Left renal pelvis (tissue), 4 donors: ENCODE measurements at regions not wholly inside any gene's neighbourhood (a gene's known extent, or its start where the extent isn't known, plus 50 kb on each side); places are given as distances from the start of the nearest gene placed in this dataset.

Experiments used
- DNase-seq, 4 donors: peaks; one replicate each; pipeline ENCODE4 v3.0.0-alpha.2; 2013; ENCODE audit warnings: low read depth in 4 of 4, low spot score in 3 of 4

- no peak for DNase-seq
These were observed 152.4 kb downstream of the TOMM20 start for GRCh38 chr1:234975941-234976860.

- no peak for DNase-seq
These were observed 153.3 kb downstream of the TOMM20 start for GRCh38 chr1:234975122-234975940.

- no peak for DNase-seq
These were observed 155.0 kb downstream of the TOMM20 start for GRCh38 chr1:234973426-234974250.

GRCh38 chr1:234972411-234973191 lies 156.0 kb downstream of the TOMM20 start:
- no peak for DNase-seq

GRCh38 chr1:234971586-234972297 lies 156.9 kb downstream of the TOMM20 start:
- DNase-seq, result no peak

GRCh38 chr1:234970731-234971476 lies 157.7 kb downstream of the TOMM20 start:
- DNase-seq, result peak in 1 of 4 donors; percentile 82

GRCh38 chr1:234970401-234970730 lies 158.3 kb downstream of the TOMM20 start:
- no peak for DNase-seq

GRCh38 chr1:234969581-234970400 lies 158.8 kb downstream of the TOMM20 start:
- DNase-seq, result no peak

- DNase-seq, result no peak
These were observed 159.6 kb downstream of the TOMM20 start for GRCh38 chr1:234969011-234969441.

- DNase-seq, result no peak
These were observed 160.2 kb downstream of the TOMM20 start for GRCh38 chr1:234968451-234968850.

- no peak for DNase-seq
These were observed 161.5 kb downstream of the TOMM20 start for GRCh38 chr1:234967121-234967520.

GRCh38 chr1:234965111-234965510 lies 163.5 kb downstream of the TOMM20 start:
- DNase-seq, result no peak

GRCh38 chr1:234963904-234964702 lies 164.5 kb downstream of the TOMM20 start:
- no peak for DNase-seq

GRCh38 chr1:234963180-234963903 lies 165.3 kb downstream of the TOMM20 start:
- DNase-seq, result no peak

GRCh38 chr1:234962340-234962989 lies 166.2 kb downstream of the TOMM20 start:
- DNase-seq, result no peak
